ENCODE measurements at regions not wholly inside any gene's neighbourhood (a gene's known extent, or its start where the extent isn't known, plus 50 kb on each side); places are given as distances from the start of the nearest gene placed in this dataset.

- H3K14ac ChIP-seq (ENCODE audit: insufficient read depth, low read length), result no peak overlapping the region
- Mint-ChIP-seq H3K27me3 (ENCODE audit: low read depth) (no peaks in the 10 kb centered on the region), H3K4me1 (no peaks in the 10 kb centered on the region), H3K4me3 (no peak overlapping the region), H3K36me3 (ENCODE audit: insufficient read depth in 1 of 3, low read depth in 3 of 3) (peaks cover 6 to 8% (median 7%) of the 10 kb centered on the region in 3 experiments; a peak in 5 of 7 replicates), H3K27ac (no peak overlapping the region), H3K9me3 (peaks cover 14 to 24% of the 10 kb centered on the region in 2 experiments)
- no peak overlapping the region for H4K8ac ChIP-seq (replicated peaks; ENCODE audit: insufficient read length, low read depth, low read length)
- TF ChIP-seq, protein P1, sequence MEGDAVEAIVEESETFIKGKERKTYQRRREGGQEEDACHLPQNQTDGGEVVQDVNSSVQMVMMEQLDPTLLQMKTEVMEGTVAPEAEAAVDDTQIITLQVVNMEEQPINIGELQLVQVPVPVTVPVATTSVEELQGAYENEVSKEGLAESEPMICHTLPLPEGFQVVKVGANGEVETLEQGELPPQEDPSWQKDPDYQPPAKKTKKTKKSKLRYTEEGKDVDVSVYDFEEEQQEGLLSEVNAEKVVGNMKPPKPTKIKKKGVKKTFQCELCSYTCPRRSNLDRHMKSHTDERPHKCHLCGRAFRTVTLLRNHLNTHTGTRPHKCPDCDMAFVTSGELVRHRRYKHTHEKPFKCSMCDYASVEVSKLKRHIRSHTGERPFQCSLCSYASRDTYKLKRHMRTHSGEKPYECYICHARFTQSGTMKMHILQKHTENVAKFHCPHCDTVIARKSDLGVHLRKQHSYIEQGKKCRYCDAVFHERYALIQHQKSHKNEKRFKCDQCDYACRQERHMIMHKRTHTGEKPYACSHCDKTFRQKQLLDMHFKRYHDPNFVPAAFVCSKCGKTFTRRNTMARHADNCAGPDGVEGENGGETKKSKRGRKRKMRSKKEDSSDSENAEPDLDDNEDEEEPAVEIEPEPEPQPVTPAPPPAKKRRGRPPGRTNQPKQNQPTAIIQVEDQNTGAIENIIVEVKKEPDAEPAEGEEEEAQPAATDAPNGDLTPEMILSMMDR (conservative IDR thresholded peaks at IDR 0.05), result no peak
- no peak overlapping the region for H3T11ph ChIP-seq (ENCODE audit: low read length)
- H3K9ac ChIP-seq (ENCODE audit: extremely low read depth, insufficient read length, low read length), result no peak overlapping the region
- WGBS (ENCODE audit: extremely low coverage, insufficient read length, low lambda C conversion rate), result no CpG with 5 or more reads among the region's 1 CpG
- DNase-seq, result no peak
- no peak overlapping the region for H2BK15ac ChIP-seq (ENCODE audit: low read depth, low read length)
- H3K4me1 ChIP-seq (ENCODE audit: insufficient read depth, low read length), result no peaks in the 10 kb centered on the region
- H3K79me1 ChIP-seq (ENCODE audit: insufficient read depth, low read depth, low read length, poor library complexity, severe bottlenecking), result no peaks in the 10 kb centered on the region
- no peak overlapping the region for H3K23ac ChIP-seq (ENCODE audit: insufficient read length, low read depth, low read length)
- no peak overlapping the region for H3K18ac ChIP-seq (ENCODE audit: insufficient read length, low read depth, low read length)
- H3K4ac ChIP-seq (ENCODE audit: low read depth, low read length), result no peak overlapping the region
- no peak overlapping the region for H3K27ac ChIP-seq (ENCODE audit: insufficient read length, low read depth, low read length)
- no peak overlapping the region for H2AFZ ChIP-seq (ENCODE audit: low read length)
- no peaks in the 10 kb centered on the region for H3K9me3 ChIP-seq (ENCODE audit: control insufficient read depth, low read depth, low read length)
- no peak overlapping the region for H2BK12ac ChIP-seq (ENCODE audit: insufficient read length, low read depth, low read length)
- H3K27me3 ChIP-seq (ENCODE audit: insufficient read depth, low read length), result no peaks in the 10 kb centered on the region
- no peak overlapping the region for H2BK20ac ChIP-seq (ENCODE audit: low read depth, low read length, poor library complexity, severe bottlenecking)
- no peaks in the 10 kb centered on the region for H3K23me2 ChIP-seq (ENCODE audit: insufficient read length, low read depth, low read length, poor library complexity, severe bottlenecking)
- no peak overlapping the region for H4K91ac ChIP-seq (ENCODE audit: insufficient read length, low read depth, low read length)
- H4K5ac ChIP-seq (ENCODE audit: insufficient read length, low read depth, low read length), result no peak overlapping the region
- H2BK5ac ChIP-seq (ENCODE audit: insufficient read length, low read length), result no peak overlapping the region
- H4K20me1 ChIP-seq (ENCODE audit: control insufficient read depth, insufficient read depth, insufficient read length), result no peaks in the 10 kb centered on the region
- H3K4me2 ChIP-seq (ENCODE audit: insufficient read depth, insufficient read length, low read length), result no peak overlapping the region
- H2BK120ac ChIP-seq (ENCODE audit: low read depth, low read length, poor library complexity, severe bottlenecking), result no peak overlapping the region
- no peak overlapping the region for H2AK5ac ChIP-seq (ENCODE audit: insufficient read length, low read length)
- no peak overlapping the region for H3K56ac ChIP-seq (ENCODE audit: insufficient read length, low read depth, low read length)
- H3K79me2 ChIP-seq (ENCODE audit: insufficient read depth, low read length), result no peaks in the 10 kb centered on the region
Measured at GRCh38 chr6:91976797-91977196, 1389.9 kb upstream of the MAP3K7 start.

Data from H9 (cell line).